ENCODE measurements at regions not wholly inside any gene's neighbourhood (a gene's known extent, or its start where the extent isn't known, plus 50 kb on each side); places are given as distances from the start of the nearest gene placed in this dataset.

DNA sequence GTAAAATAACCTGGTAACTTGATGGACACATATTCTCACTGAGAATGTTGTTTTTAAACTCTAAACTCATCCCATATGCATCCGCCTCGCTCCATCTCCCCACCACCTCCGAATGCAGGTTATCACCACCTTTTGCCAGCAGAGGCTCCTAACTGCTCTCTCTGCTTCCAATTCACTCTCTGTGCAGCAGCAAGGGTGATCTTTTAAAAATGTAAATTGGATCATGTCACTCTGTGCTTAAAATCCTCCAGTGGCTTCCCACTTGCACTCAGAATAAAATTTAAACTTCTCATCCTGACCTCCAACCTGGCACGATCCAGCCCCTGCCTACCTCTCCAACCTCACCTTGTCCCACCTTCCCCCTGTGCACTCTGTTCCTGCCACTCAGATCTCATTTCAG, 317.2 kb downstream of the ZSWIM6 start:
- H3K9me3 ChIP-seq (ENCODE audit: insufficient read depth, low read length, severe bottlenecking), result no peaks in the 10 kb centered on the region
- peaks cover 3% of the 10 kb centered on the region for H3K27me3 ChIP-seq (ENCODE audit: insufficient read depth, low read length, poor library complexity)
- H3K4me3 ChIP-seq (ENCODE audit: low read depth in 1 of 2, low read length in 2 of 2), result no peak overlapping the region
- H3K36me3 ChIP-seq (ENCODE audit: insufficient read depth, low read length), result no peaks in the 10 kb centered on the region
- H3K27ac ChIP-seq (ENCODE audit: low read length), result no peak overlapping the region
- H3K79me2 ChIP-seq (ENCODE audit: insufficient read depth, low read length), result no peaks in the 10 kb centered on the region
- DNase-seq (no peak), ATAC-seq (ENCODE audit: insufficient read depth, low read depth) (no peak)
- no peak for TF ChIP-seq EZH2 (IDR thresholded peaks at IDR 0.05; ENCODE audit: borderline replicate concordance, low read depth, low read length, severe bottlenecking)
- TF ChIP-seq, protein P1, sequence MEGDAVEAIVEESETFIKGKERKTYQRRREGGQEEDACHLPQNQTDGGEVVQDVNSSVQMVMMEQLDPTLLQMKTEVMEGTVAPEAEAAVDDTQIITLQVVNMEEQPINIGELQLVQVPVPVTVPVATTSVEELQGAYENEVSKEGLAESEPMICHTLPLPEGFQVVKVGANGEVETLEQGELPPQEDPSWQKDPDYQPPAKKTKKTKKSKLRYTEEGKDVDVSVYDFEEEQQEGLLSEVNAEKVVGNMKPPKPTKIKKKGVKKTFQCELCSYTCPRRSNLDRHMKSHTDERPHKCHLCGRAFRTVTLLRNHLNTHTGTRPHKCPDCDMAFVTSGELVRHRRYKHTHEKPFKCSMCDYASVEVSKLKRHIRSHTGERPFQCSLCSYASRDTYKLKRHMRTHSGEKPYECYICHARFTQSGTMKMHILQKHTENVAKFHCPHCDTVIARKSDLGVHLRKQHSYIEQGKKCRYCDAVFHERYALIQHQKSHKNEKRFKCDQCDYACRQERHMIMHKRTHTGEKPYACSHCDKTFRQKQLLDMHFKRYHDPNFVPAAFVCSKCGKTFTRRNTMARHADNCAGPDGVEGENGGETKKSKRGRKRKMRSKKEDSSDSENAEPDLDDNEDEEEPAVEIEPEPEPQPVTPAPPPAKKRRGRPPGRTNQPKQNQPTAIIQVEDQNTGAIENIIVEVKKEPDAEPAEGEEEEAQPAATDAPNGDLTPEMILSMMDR (IDR thresholded peaks at IDR 0.05; ENCODE audit: borderline replicate concordance, extremely low read depth, low read length, poor library complexity, severe bottlenecking), result no peak
- no peak overlapping the region for H3K9ac ChIP-seq (ENCODE audit: low read depth, low read length)
- no peaks in the 10 kb centered on the region for H4K20me1 ChIP-seq (ENCODE audit: insufficient read depth, low read length)
- no peaks in the 10 kb centered on the region for H3K4me1 ChIP-seq (ENCODE audit: insufficient read depth, low read length)
- no peak overlapping the region for H3K4me2 ChIP-seq (ENCODE audit: insufficient read depth, low read length)
- no peak overlapping the region for H2AFZ ChIP-seq (ENCODE audit: low read depth, low read length)

DNA sequence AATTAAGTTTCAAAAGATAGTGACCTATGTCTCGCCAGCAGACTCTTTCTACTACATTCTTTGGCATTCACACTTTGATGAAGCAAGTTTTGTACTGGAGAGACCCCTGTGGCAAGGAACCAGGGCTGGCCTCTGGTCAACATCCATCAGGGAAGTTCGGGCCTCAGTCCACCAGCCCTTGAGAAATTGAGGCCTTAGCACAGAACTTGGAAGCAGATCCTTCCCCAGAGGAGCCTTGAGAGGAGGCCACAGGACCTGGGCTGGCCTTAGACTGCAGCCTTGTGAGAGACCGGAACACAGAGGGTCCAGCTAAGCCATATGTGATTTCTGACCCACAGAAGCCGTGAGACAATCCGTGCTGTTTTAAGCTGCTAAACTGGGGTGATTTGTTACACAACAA, 317.9 kb downstream of the ZSWIM6 start:
- H3K9ac ChIP-seq (ENCODE audit: low read depth, low read length), result no peak overlapping the region
- ATAC-seq (ENCODE audit: insufficient read depth, low read depth) (no peak), DNase-seq (no peak)
- H2AFZ ChIP-seq (ENCODE audit: low read depth, low read length), result no peak overlapping the region
- no peaks in the 10 kb centered on the region for H3K9me3 ChIP-seq (ENCODE audit: insufficient read depth, low read length, severe bottlenecking)
- H3K4me3 ChIP-seq (ENCODE audit: low read depth in 1 of 2, low read length in 2 of 2), result no peak overlapping the region
- H3K27ac ChIP-seq (ENCODE audit: low read length), result no peak overlapping the region
- peaks cover 3% of the 10 kb centered on the region for H3K27me3 ChIP-seq (ENCODE audit: insufficient read depth, low read length, poor library complexity)
- no peaks in the 10 kb centered on the region for H3K4me1 ChIP-seq (ENCODE audit: insufficient read depth, low read length)
- H3K4me2 ChIP-seq (ENCODE audit: insufficient read depth, low read length), result no peak overlapping the region
- no peaks in the 10 kb centered on the region for H4K20me1 ChIP-seq (ENCODE audit: insufficient read depth, low read length)
- H3K36me3 ChIP-seq (ENCODE audit: insufficient read depth, low read length), result no peaks in the 10 kb centered on the region
- no peak for TF ChIP-seq EZH2 (IDR thresholded peaks at IDR 0.05; ENCODE audit: borderline replicate concordance, low read depth, low read length, severe bottlenecking)
- TF ChIP-seq, protein P1 (IDR thresholded peaks at IDR 0.05; ENCODE audit: borderline replicate concordance, extremely low read depth, low read length, poor library complexity, severe bottlenecking), result no peak
- no peaks in the 10 kb centered on the region for H3K79me2 ChIP-seq (ENCODE audit: insufficient read depth, low read length)

DNA sequence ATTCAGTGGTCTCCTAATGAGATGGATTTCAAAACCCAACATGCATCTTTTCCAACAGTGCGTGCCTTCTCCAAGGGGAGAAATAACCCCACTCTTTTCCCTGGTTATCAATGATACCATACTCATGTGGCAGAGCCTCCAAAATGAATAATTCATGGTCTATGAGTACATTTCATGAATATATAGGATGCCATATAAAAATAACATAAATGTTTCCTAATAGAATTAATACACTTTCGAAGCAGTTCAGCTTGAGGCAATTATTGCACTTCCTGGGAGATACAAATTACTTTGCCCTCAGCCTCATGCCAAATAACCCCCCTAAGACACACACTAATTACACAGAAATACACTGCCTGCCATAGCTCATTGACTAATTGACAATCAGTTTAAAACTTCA, 318.6 kb downstream of the ZSWIM6 start:
- Histone ChIP-seq H3K9me3 (ENCODE audit: insufficient read depth, low read length, severe bottlenecking) (no peaks in the 10 kb centered on the region), H3K27me3 (ENCODE audit: insufficient read depth, low read length, poor library complexity) (peaks cover 3% of the 10 kb centered on the region), H3K79me2 (ENCODE audit: insufficient read depth, low read length) (no peaks in the 10 kb centered on the region), H4K20me1 (ENCODE audit: insufficient read depth, low read length) (no peaks in the 10 kb centered on the region), H3K4me1 (ENCODE audit: insufficient read depth, low read length) (no peaks in the 10 kb centered on the region), H3K4me2 (ENCODE audit: insufficient read depth, low read length) (no peak overlapping the region), H2AFZ (ENCODE audit: low read depth, low read length) (no peak overlapping the region), H3K36me3 (ENCODE audit: insufficient read depth, low read length) (no peaks in the 10 kb centered on the region), H3K4me3 (ENCODE audit: low read depth in 1 of 2, low read length in 2 of 2) (no peak overlapping the region), H3K9ac (ENCODE audit: low read depth, low read length) (no peak overlapping the region), H3K27ac (ENCODE audit: low read length) (no peak overlapping the region)
- DNase-seq (no peak), ATAC-seq (ENCODE audit: insufficient read depth, low read depth) (no peak)
- TF ChIP-seq, protein P1 (IDR thresholded peaks at IDR 0.05; ENCODE audit: borderline replicate concordance, extremely low read depth, low read length, poor library complexity, severe bottlenecking), result no peak
- no peak for TF ChIP-seq EZH2 (IDR thresholded peaks at IDR 0.05; ENCODE audit: borderline replicate concordance, low read depth, low read length, severe bottlenecking)

DNA sequence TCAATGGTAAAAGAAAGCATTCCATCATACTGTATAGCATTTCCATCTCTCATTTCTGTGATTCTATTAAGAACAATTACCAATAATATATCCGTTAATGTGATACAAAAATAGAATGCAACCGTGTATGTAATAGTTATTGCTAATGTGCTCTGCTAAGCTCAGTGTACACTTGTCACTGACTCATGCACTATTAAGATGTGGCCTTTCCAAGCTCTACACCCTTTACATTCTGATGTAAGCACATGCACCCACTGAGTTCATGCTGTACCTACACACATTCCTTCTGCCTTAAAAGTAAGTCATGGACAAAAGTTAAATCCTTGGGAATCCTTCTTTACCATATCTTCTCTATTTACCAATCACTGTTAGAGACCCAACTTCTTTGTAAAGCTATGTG, 319.1 kb downstream of the ZSWIM6 start:
- no peak for DNase-seq
- H3K9me3 ChIP-seq (ENCODE audit: insufficient read depth, low read length, severe bottlenecking), result no peaks in the 10 kb centered on the region
- no peaks in the 10 kb centered on the region for H4K20me1 ChIP-seq (ENCODE audit: insufficient read depth, low read length)
- H3K9ac ChIP-seq (ENCODE audit: low read depth, low read length), result no peak overlapping the region
- ATAC-seq (ENCODE audit: insufficient read depth, low read depth), result no peak
- no peak overlapping the region for H3K4me3 ChIP-seq (ENCODE audit: low read depth in 1 of 2, low read length in 2 of 2)
- no peak overlapping the region for H3K27ac ChIP-seq (ENCODE audit: low read length)
- H3K36me3 ChIP-seq (ENCODE audit: insufficient read depth, low read length), result no peaks in the 10 kb centered on the region
- no peak overlapping the region for H3K4me2 ChIP-seq (ENCODE audit: insufficient read depth, low read length)
- no peaks in the 10 kb centered on the region for H3K4me1 ChIP-seq (ENCODE audit: insufficient read depth, low read length)
- TF ChIP-seq EZH2 (IDR thresholded peaks at IDR 0.05; ENCODE audit: borderline replicate concordance, low read depth, low read length, severe bottlenecking), result no peak
- TF ChIP-seq, protein P1 (IDR thresholded peaks at IDR 0.05; ENCODE audit: borderline replicate concordance, extremely low read depth, low read length, poor library complexity, severe bottlenecking), result no peak
- peaks cover 3% of the 10 kb centered on the region for H3K27me3 ChIP-seq (ENCODE audit: insufficient read depth, low read length, poor library complexity)
- no peak overlapping the region for H2AFZ ChIP-seq (ENCODE audit: low read depth, low read length)
- no peaks in the 10 kb centered on the region for H3K79me2 ChIP-seq (ENCODE audit: insufficient read depth, low read length)
